ENCODE measurements at regions not wholly inside any gene's neighbourhood (a gene's known extent, or its start where the extent isn't known, plus 50 kb on each side); places are given as distances from the start of the nearest gene placed in this dataset.
"Not testable (repeated sequence)": the region's sequence is repeated elsewhere in the genome, so short reads cannot be mapped to it uniquely, and the experiment has no call there.

- H3K27ac ChIP-seq = no peak overlapping the region
- H3K36me3 ChIP-seq (replicated peaks in 1 of 2) = no peaks in the 10 kb centered on the region
- H3K27me3 ChIP-seq = no peaks in the 10 kb centered on the region
- intact Hi-C loops (cut with DNase I) = no loop called here
- no peak for DNase-seq
- H3K4me3 ChIP-seq = no peak overlapping the region
- H3K4me1 ChIP-seq (replicated peaks in 1 of 2) = no peaks in the 10 kb centered on the region
- WGBS, 4 donors = 72 to 90% (median 80%) methylated on average over 6 of the region's 6 CpGs
- H3K9me3 ChIP-seq (replicated peaks in 1 of 3) = no peaks in the 10 kb centered on the region
- no peak for TF ChIP-seq CTCF (IDR thresholded peaks at IDR 0.05)
- no peak for TF ChIP-seq POLR2A (IDR thresholded peaks at IDR 0.05)
These were observed 371.2 kb downstream of the RRAGC start for GRCh38 chr1:38488162-38488898.

DNA sequence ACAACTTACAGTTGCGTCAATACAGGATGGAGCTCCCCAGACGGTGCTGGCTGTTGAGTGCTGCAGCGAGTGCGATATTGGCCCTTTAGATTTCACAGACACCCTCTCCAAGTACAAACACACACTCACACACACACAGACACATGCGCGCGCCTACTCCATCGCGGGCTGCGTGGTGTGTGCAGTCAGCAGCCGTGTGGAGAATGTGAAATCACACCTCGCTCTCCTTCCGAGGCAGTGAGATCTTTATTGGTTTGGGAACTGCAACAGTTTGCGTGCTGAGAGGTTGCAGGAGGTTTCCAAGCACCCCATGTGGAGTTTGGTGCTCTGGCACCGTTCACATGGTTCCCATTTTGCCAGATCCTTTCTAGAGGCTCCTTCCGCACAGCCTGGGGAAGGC lies 372.2 kb downstream of the RRAGC start:
- no peaks in the 10 kb centered on the region for H3K9me3 ChIP-seq (replicated peaks in 1 of 3)
- no peaks in the 10 kb centered on the region for H3K36me3 ChIP-seq (replicated peaks in 1 of 2)
- intact Hi-C loops (cut with DNase I) = no loop called here
- H3K27me3 ChIP-seq = no peaks in the 10 kb centered on the region
- H3K4me1 ChIP-seq (replicated peaks in 1 of 2) = no peaks in the 10 kb centered on the region
- no peak overlapping the region for H3K27ac ChIP-seq
- H3K4me3 ChIP-seq = no peak overlapping the region
- WGBS, 4 donors = 76 to 86% (median 82%) methylated on average over 15 to 16 of the region's 16 CpGs
- no peak for DNase-seq
- TF ChIP-seq CTCF (IDR thresholded peaks at IDR 0.05) (no peak), POLR2A (IDR thresholded peaks at IDR 0.05) (no peak)

DNA sequence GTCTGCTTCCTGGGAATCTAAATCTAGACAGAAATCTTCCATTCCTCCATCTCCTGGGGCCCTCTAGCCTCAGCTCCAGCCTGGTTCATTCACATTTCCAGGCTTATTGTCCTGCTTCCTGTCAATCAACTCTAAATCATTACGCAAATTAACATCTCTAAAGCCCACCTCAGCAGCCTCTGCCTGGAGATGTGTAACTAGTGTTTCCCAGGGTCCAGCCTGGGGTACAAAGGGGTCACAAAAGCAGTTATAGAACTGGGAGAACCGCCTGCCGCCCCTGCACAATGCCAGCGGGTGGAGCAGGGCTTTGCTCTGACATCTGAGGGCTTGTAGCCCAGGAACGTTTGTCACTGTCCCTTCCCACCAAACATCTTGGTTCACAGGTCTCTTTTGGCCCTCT lies 373.5 kb downstream of the RRAGC start:
- 28 to 54% (median 45%) methylated on average over 5 of the region's 5 CpGs for WGBS, 4 donors
- Histone ChIP-seq H3K4me3 (no peak overlapping the region), H3K27ac (no peak overlapping the region), H3K4me1 (replicated peaks in 1 of 2) (no peaks in the 10 kb centered on the region), H3K9me3 (replicated peaks in 1 of 3) (no peaks in the 10 kb centered on the region), H3K27me3 (no peaks in the 10 kb centered on the region), H3K36me3 (replicated peaks in 1 of 2) (no peaks in the 10 kb centered on the region)
- no peak for TF ChIP-seq POLR2A (IDR thresholded peaks at IDR 0.05)
- no peak for TF ChIP-seq CTCF (IDR thresholded peaks at IDR 0.05)
- intact Hi-C loops (cut with DNase I) = no loop called here
- DNase-seq = no peak

- H3K4me3 ChIP-seq = no peak overlapping the region
- H3K27me3 ChIP-seq = peaks cover 6% of the 10 kb centered on the region
- H3K4me1 ChIP-seq (replicated peaks in 1 of 2) = no peaks in the 10 kb centered on the region
- 63 to 77% (median 70%) methylated on average over 9 to 11 of the region's 11 CpGs for WGBS, 4 donors
- H3K27ac ChIP-seq = no peak overlapping the region
- no peak for DNase-seq
- intact Hi-C loops (cut with DNase I) = no loop called here
- H3K36me3 ChIP-seq (replicated peaks in 1 of 2) = no peaks in the 10 kb centered on the region
- TF ChIP-seq CTCF (IDR thresholded peaks at IDR 0.05) (no peak), POLR2A (IDR thresholded peaks at IDR 0.05) (no peak)
- no peaks in the 10 kb centered on the region for H3K9me3 ChIP-seq (replicated peaks in 1 of 3)
These were observed 377.4 kb downstream of the RRAGC start for GRCh38 chr1:38481871-38482826.

- H3K4me1 ChIP-seq (replicated peaks in 1 of 2); H3K9me3 ChIP-seq (replicated peaks in 1 of 3); H3K27ac ChIP-seq; DNase-seq; H3K4me3 ChIP-seq; H3K36me3 ChIP-seq (replicated peaks in 1 of 2); intact Hi-C loops (cut with DNase I): not testable (repeated sequence)
- H3K27me3 ChIP-seq = peaks cover 19% of the 10 kb centered on the region
- 71 to 93% (median 77%) methylated on average over 2 of the region's 2 CpGs for WGBS, 4 donors
These were observed 379.9 kb downstream of the RRAGC start for GRCh38 chr1:38479662-38480061.

Measured in adrenal gland (tissue), 9 donors.